LNCAP (cell line): ENCODE measurements at regions not wholly inside any gene's neighbourhood (a gene's known extent, or its start where the extent isn't known, plus 50 kb on each side); places are given as distances from the start of the nearest gene placed in this dataset.

Experiments
- CTCF ChIP-seq: fragments of 450-650 bp; IDR thresholded peaks from 2 replicates; pipeline ENCODE4 v1.5.1; 2017; ENCODE audit warnings: mild to moderate bottlenecking

- no peak for TF ChIP-seq CTCF
Observed at GRCh38 chr7:66537876-66538275, 90.8 kb upstream of the KCTD7 start.

GRCh38 chr7:66539264-66539623 is 89.4 kb upstream of the KCTD7 start:
- TF ChIP-seq CTCF, result no peak

DNA sequence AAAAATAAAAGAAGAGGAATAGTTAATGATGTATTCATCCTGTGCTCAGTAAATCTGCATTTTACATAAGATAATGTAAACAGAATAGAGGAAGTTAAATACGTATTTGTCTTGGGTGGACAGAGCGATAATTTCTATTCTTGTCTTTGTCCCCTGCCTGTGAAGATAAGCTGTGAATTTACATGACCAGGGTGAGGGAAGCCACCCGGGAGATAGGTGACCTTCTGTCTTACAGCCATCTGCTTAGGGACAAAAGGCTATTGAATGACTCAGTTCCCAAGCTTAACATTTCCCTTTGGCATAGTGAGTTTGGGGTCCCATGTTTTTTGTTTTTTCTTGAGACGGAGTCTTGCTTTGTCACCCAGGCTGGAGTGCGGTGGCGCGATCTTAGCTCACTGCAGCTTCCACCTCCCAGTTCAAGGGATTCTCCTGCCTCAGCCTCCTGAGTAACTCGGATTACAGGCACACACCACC is 88.7 kb upstream of the KCTD7 start:
- TF ChIP-seq CTCF, result no peak

DNA sequence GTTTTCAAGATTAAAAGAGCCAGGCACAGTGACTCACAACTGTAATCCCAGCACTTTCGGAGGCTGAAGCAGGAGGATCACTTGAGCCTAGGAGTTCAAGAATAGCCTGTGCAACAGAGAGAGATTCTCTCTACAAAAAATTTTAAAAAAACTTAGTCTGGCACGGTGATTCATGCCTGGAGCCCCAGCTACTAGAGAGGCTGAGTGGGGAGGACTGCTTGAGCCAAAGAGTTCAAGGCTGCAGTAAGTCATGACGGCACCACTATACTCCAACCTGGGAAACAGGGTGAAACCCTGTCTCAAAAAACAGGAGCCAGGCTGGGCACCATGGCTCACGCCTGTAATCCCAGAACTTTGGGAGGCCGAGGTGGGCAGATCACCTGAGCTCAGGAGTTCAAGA is 86.6 kb upstream of the KCTD7 start:
- no peak for TF ChIP-seq CTCF

DNA sequence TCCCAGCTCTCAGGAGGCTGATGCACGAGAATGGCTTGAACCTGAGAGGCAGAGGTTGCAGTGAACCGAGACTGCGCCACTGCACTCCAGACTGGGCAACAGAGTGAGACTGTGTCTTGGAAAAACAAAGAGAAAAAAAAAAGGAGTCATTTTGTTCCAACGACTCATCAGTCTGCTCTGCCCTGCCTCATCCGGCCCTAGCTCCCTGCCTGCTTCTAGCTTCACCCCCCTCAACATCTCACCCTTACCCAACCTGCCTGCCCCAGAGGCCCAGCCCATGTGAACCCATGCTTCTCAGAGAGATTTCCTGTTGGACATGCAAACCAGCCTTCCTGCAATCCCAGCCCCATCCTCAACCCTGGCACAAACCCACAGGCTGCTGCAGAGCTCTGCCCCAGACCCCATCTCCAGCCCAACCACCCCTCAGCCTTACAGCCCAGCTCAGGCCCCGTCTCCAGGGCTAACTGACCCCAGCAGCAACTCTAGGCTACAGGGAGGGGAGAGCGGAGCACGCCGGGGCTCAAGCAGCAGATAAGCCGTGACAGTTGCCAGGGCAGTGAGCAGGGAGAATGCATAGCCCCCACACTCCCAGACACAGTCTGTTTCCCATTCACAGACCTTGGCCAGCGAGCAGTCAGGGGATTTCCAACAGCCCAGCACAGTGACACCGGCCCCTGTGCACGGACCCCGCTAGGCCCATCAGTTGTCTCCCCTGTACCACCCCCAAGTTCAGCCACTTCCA is 86.0 kb upstream of the KCTD7 start:
- no peak for TF ChIP-seq CTCF

GRCh38 chr7:66549466-66549865 is 79.2 kb upstream of the KCTD7 start:
- no peak for TF ChIP-seq CTCF

- no peak for TF ChIP-seq CTCF
Observed at GRCh38 chr7:66553001-66553400, 75.7 kb upstream of the KCTD7 start.

GRCh38 chr7:66556177-66556548 is 72.5 kb upstream of the KCTD7 start:
- no peak for TF ChIP-seq CTCF
